SK-N-SH (cell line): ENCODE measurements at regions not wholly inside any gene's neighbourhood (a gene's known extent, or its start where the extent isn't known, plus 50 kb on each side); places are given as distances from the start of the nearest gene placed in this dataset.

ENCODE experiments used
- CTCF ChIA-PET: fragments of 300-600, 350-600 bp; formaldehyde crosslinking; extraction: SDS; loops from one replicate; lab custom pipeline; 2021; lab: Yijun Ruan, JAX
- POLR2A ChIA-PET: fragments of 350-600 bp; sonication (Branson Sonifier 250); formaldehyde crosslinking; extraction: SDS; loops from one replicate; lab custom pipeline; 2020; ENCODE audit warnings: antibody characterized with exemption, inconsistent platforms; lab: Yijun Ruan, JAX
- DNase-seq: peaks from one replicate; pipeline ENCODE4 v3.0.0; 2012
- H2AFZ ChIP-seq: fragments of 200-600 bp; sonication (generic); 2 replicates; pipeline ENCODE4 v1.8.1; 2016; ENCODE audit warnings: antibody characterized with exemption, mild to moderate bottlenecking, low read depth
- H3F3A ChIP-seq: fragments of 200-600 bp; sonication (generic); replicated peaks from 2 replicates; pipeline ENCODE3; 2016; ENCODE audit warnings: antibody characterized with exemption, mild to moderate bottlenecking; ENCODE audit not compliant: insufficient read depth
- H3K27ac ChIP-seq, 2 experiments: fragments of 200-500 bp in 1 of 2; fragments of 200-600 bp in 1 of 2; sonication (Bioruptor generic) in 1 of 2; sonication (generic), shearing (Covaris generic) in 1 of 2; 2 replicates each; pipeline versions ENCODE4 v1.5.1 to v1.6.1; 2014 to 2016; ENCODE audit warnings: low read depth in 2 of 2, inconsistent platforms in 1 of 2, low read length in 1 of 2, mild to moderate bottlenecking in 1 of 2, mixed read lengths in 1 of 2
- H3K27me3 ChIP-seq: fragments of 200-600 bp; sonication (generic), shearing (Covaris generic); 2 replicates; pipeline ENCODE4 v1.6.1; 2016; ENCODE audit warnings: mixed run types; ENCODE audit not compliant: insufficient read depth
- H3K36me3 ChIP-seq, 2 experiments: fragments of 200-500 bp in 1 of 2; fragments of 200-600 bp in 1 of 2; sonication (Bioruptor generic) in 1 of 2; sonication (generic) in 1 of 2; replicated peaks in 1 of 2; 2 replicates each; pipeline versions ENCODE3 to v1.5.1; 2014 to 2016; ENCODE audit warnings: low read length in 1 of 2, mild to moderate bottlenecking in 1 of 2; ENCODE audit not compliant: insufficient read depth in 2 of 2, control insufficient read depth in 1 of 2
- H3K4me1 ChIP-seq, 2 experiments: fragments of 200-500 bp in 1 of 2; fragments of 200-600 bp in 1 of 2; sonication (Bioruptor generic) in 1 of 2; sonication (generic), shearing (Covaris generic) in 1 of 2; 2 replicates each; pipeline versions ENCODE4 v1.5.1 to v1.6.1; 2014 to 2016; ENCODE audit warnings: low read depth in 1 of 2, low read length in 1 of 2, mixed run types in 1 of 2; ENCODE audit not compliant: insufficient read depth in 2 of 2, control insufficient read depth in 1 of 2
- H3K4me2 ChIP-seq: fragments of 200-600 bp; sonication (generic), shearing (Covaris generic); 2 replicates; pipeline ENCODE4 v1.6.1; 2017; ENCODE audit warnings: mixed run types
- H3K4me3 ChIP-seq, 2 experiments: fragments of 200-500 bp in 1 of 2; fragments of 200-600 bp in 1 of 2; sonication (Bioruptor generic) in 1 of 2; sonication (generic), shearing (Covaris generic) in 1 of 2; 2 replicates each; pipeline versions ENCODE4 v1.5.1 to v1.8.1; 2014 to 2016; ENCODE audit warnings: low read depth in 2 of 2, inconsistent platforms in 1 of 2, low read length in 1 of 2, mild to moderate bottlenecking in 1 of 2, mixed read lengths in 1 of 2, moderate library complexity in 1 of 2
- H3K79me2 ChIP-seq: fragments of 200-600 bp; sonication (generic); 2 replicates; pipeline ENCODE4 v1.8.1; 2017; ENCODE audit warnings: mild to moderate bottlenecking; ENCODE audit not compliant: insufficient read depth
- H3K9ac ChIP-seq: fragments of 200-600 bp; sonication (generic); 2 replicates; pipeline ENCODE4 v1.6.1; 2017; ENCODE audit warnings: mixed run types
- H3K9me2 ChIP-seq: fragments of 200-600 bp; sonication (generic); 2 replicates; pipeline ENCODE4 v1.6.1; 2017; ENCODE audit warnings: mixed run types
- H3K9me3 ChIP-seq: fragments of 200-600 bp; sonication (generic); 2 replicates; pipeline ENCODE4 v1.6.1; 2017; ENCODE audit warnings: mixed run types, mild to moderate bottlenecking, moderate library complexity
- H4K20me1 ChIP-seq: fragments of 200-600 bp; sonication (generic); 2 replicates; pipeline ENCODE4 v1.6.1; 2017; ENCODE audit warnings: mild to moderate bottlenecking, mixed run types; ENCODE audit not compliant: insufficient read depth
- EZH2phosphoT487 ChIP-seq: fragments of 200-600 bp; sonication (generic); IDR thresholded peaks from 2 replicates; pipeline ENCODE4 v1.6.1; 2017; ENCODE audit warnings: low read depth, mixed run types, mild to moderate bottlenecking, antibody characterized with exemption, moderate library complexity, borderline replicate concordance
- FOSL2 ChIP-seq: IDR thresholded peaks from 2 replicates; pipeline ENCODE4 v1.4.0; 2012; ENCODE audit warnings: low read depth, mild to moderate bottlenecking, moderate library complexity, borderline replicate concordance
- JUND ChIP-seq: IDR thresholded peaks from 2 replicates; pipeline ENCODE4 v1.4.0; 2012
- RCOR1 ChIP-seq: fragments of 150-350 bp; IDR thresholded peaks from 2 replicates; pipeline ENCODE4 v1.6.1; 2017; ENCODE audit warnings: antibody characterized with exemption, low read length
- RXRA ChIP-seq: IDR thresholded peaks from 2 replicates; pipeline ENCODE4 v1.4.0; 2012; ENCODE audit warnings: low read depth, mild to moderate bottlenecking, borderline replicate concordance
- SIN3A ChIP-seq: IDR thresholded peaks from 2 replicates; pipeline ENCODE4 v1.6.1; 2012; ENCODE audit warnings: low read depth, mild to moderate bottlenecking, low read length, moderate library complexity, borderline replicate concordance
- TCF12 ChIP-seq: IDR thresholded peaks from 2 replicates; pipeline ENCODE4 v1.4.0; 2012
- WGBS: methylation state at CpG from one replicate; pipeline ENCODE4 v1.1.6; 2017; ENCODE audit warnings: low lambda C conversion rate; 5-methylcytosine and 5-hydroxymethylcytosine counted together
- TF ChIP-seq, protein P1 (sequence below): IDR thresholded peaks from 2 replicates; pipeline ENCODE4 v1.6.1; 2012; ENCODE audit warnings: mild to moderate bottlenecking, low read depth, low read length, moderate library complexity
- TF ChIP-seq, protein P2 (sequence below): IDR thresholded peaks from 2 replicates; pipeline ENCODE4 v1.4.0; 2012; ENCODE audit warnings: low read depth
- TF ChIP-seq, protein P3 (sequence below): IDR thresholded peaks from 2 replicates; pipeline ENCODE4; 2012

DNA sequence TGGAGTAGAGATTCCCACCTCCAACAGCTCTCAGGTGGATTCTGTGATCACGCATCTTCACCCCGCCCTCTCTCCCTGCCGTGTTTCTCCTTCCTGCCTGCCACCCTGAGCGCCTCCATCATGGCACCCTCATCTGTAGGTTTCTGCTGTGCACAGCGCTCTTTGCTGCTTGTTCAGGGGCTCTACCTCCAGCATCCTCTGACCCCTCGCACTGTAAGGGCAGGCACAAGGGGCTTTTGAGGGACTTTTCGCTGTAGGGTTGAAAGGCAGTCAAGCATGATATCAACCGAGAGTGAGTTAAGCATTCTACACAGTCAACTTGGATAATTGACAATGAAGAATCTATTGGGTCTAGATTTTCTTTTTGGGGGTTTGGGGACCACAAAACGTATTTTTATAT, 99.1 kb upstream of the GREM2 start:
- Histone ChIP-seq H3K27me3 (no peaks in the 10 kb centered on the region), H3K9ac (no peak overlapping the region), H2AFZ (no peak overlapping the region), H3K79me2 (no peaks in the 10 kb centered on the region), H3K27ac (no peak overlapping the region), H3K9me2 (no peaks in the 10 kb centered on the region), H3F3A (peaks cover 9% of the 10 kb centered on the region), H3K4me3 (no peak overlapping the region), H3K36me3 (no peaks in the 10 kb centered on the region), H3K4me2 (no peak overlapping the region), H3K4me1 (peaks cover 2 to 5% of the 10 kb centered on the region in 2 experiments; a peak in 2 of 4 replicates)
- CTCF ChIA-PET = no interaction called here
- DNase-seq = no peak
- 93% methylated on average over 9 of the region's 9 CpGs for WGBS
- TF ChIP-seq, protein P1, sequence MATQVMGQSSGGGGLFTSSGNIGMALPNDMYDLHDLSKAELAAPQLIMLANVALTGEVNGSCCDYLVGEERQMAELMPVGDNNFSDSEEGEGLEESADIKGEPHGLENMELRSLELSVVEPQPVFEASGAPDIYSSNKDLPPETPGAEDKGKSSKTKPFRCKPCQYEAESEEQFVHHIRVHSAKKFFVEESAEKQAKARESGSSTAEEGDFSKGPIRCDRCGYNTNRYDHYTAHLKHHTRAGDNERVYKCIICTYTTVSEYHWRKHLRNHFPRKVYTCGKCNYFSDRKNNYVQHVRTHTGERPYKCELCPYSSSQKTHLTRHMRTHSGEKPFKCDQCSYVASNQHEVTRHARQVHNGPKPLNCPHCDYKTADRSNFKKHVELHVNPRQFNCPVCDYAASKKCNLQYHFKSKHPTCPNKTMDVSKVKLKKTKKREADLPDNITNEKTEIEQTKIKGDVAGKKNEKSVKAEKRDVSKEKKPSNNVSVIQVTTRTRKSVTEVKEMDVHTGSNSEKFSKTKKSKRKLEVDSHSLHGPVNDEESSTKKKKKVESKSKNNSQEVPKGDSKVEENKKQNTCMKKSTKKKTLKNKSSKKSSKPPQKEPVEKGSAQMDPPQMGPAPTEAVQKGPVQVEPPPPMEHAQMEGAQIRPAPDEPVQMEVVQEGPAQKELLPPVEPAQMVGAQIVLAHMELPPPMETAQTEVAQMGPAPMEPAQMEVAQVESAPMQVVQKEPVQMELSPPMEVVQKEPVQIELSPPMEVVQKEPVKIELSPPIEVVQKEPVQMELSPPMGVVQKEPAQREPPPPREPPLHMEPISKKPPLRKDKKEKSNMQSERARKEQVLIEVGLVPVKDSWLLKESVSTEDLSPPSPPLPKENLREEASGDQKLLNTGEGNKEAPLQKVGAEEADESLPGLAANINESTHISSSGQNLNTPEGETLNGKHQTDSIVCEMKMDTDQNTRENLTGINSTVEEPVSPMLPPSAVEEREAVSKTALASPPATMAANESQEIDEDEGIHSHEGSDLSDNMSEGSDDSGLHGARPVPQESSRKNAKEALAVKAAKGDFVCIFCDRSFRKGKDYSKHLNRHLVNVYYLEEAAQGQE = no peak
- TF ChIP-seq JUND (no peak), RXRA (no peak), SIN3A (no peak), EZH2phosphoT487 (no peak)
- TF ChIP-seq, all 33 proteins: peak for 0
- Histone ChIP-seq H3K9me3 (no peaks in the 10 kb centered on the region), H4K20me1 (no peaks in the 10 kb centered on the region)
- POLR2A ChIA-PET = no interaction called here

DNA sequence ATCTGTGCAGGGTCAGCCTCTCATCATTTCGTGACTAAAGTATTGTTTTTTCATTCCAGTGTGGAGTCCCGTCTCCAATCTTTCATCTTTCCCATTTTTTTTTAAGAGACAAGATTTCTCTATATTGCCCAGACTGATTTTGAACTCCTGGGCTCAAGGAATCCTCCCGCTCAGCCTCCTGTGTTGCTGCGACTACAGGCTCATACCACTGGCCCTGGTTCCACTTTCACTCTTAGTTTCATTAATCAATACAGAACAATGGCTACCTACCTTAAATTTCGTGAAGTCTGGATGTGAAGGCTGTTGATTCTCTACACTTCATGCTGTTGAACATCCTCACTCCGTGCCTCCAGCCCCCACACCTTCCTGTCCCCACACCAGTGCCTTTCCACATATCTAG, 97.7 kb upstream of the GREM2 start:
- Histone ChIP-seq H3K9me3 (no peaks in the 10 kb centered on the region), H3K27me3 (no peaks in the 10 kb centered on the region), H2AFZ (no peak overlapping the region), H3K9me2 (no peaks in the 10 kb centered on the region), H4K20me1 (no peaks in the 10 kb centered on the region), H3K36me3 (no peaks in the 10 kb centered on the region), H3K4me3 (no peak overlapping the region), H3K4me2 (no peak overlapping the region), H3K9ac (no peak overlapping the region), H3K79me2 (no peaks in the 10 kb centered on the region), H3K4me1 (peaks cover 5% of the 10 kb centered on the region in 2 experiments; a peak in 2 of 4 replicates), H3F3A (peaks cover 21% of the 10 kb centered on the region), H3K27ac (no peak overlapping the region)
- ChIA-PET POLR2A (interaction anchor here (0.6 kb wide), 1 partner anchor 1508 kb away, joined by 3 read pairs; no protein-coding TSS in a partner anchor), CTCF (no interaction called here)
- WGBS = 82% methylated on average over 6 of the region's 6 CpGs
- DNase-seq = no peak
- TF ChIP-seq, protein P2, sequence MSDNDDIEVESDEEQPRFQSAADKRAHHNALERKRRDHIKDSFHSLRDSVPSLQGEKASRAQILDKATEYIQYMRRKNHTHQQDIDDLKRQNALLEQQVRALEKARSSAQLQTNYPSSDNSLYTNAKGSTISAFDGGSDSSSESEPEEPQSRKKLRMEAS = no peak
- TF ChIP-seq, protein P3, sequence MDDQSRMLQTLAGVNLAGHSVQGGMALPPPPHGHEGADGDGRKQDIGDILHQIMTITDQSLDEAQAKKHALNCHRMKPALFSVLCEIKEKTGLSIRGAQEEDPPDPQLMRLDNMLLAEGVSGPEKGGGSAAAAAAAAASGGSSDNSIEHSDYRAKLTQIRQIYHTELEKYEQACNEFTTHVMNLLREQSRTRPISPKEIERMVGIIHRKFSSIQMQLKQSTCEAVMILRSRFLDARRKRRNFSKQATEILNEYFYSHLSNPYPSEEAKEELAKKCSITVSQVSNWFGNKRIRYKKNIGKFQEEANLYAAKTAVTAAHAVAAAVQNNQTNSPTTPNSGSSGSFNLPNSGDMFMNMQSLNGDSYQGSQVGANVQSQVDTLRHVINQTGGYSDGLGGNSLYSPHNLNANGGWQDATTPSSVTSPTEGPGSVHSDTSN = no peak
- TF ChIP-seq FOSL2 (no peak), RCOR1 (no peak), TCF12 (no peak)
